ENCODE measurements at regions not wholly inside any gene's neighbourhood (a gene's known extent, or its start where the extent isn't known, plus 50 kb on each side); places are given as distances from the start of the nearest gene placed in this dataset.
"Not testable (repeated sequence)": the region's sequence is repeated elsewhere in the genome, so short reads cannot be mapped to it uniquely, and the experiment has no call there.

DNA sequence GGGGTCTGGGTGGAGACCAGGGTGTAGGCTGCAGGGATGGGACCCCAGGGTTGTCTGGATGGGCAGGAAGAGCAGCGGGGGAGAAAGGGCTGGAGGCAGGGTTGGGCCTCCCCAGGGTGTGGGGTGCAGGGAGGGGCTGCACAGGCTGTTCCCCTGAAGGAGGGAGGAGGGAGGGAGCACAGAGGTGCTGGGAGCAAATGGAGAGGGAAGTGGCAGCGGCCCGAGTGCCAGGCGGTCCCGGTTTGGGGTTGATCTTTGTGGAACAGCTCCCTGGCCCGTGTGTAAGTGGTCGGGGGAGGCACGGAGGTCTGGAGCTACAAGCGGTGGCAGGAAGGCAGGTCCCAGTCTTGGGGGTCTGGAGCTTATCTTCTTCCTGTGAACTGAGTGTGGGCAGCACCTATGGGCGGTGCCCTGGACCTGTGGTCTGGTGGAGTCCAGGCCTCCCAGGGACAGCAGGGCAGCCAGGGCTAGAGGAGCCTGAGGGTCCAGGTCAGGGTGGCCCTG lies 391.6 kb downstream of the TMEM121 start:
- no peak for DNase-seq (ENCODE audit: low read depth)

DNA sequence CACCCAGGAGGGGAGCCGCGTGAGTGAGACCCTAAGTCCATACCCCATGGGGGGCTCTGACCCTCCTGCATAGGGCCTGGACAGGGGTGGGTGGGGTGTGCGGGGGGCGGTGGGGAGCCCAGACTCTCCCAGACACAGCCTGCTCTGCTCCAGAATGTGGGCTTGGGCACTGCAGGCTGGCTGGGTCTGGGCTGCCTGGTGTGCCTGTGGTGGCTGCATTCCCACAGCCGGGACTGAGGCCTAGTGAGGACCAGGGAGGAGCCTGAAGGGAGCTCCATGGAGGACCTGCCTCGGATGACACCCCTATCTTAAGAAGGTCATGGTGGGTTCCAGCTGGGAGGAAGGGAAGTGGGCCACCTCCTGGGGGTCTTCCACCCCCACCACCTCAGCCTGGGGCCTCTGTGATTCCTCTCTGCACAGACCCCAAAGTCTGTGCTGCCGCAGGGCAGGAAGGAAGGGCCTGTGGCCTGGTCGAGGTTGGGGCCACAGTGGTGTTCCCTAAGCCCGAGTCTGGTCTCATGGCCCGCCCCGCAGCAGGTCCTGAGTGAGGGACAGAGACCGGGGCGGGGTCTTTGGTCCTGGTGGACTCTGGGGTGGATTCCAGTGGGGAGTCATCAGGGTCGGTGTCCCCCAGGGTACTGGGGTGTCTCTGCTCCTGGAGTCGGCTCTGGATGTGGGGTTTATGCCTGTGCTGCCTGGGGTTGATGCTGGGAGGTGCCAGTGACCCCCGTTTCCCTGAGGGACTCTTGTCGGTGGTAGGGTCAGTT lies 392.3 kb downstream of the TMEM121 start:
- no peak for DNase-seq (ENCODE audit: low read depth)
- no peak overlapping the region for H3K4me3 ChIP-seq (ENCODE audit: low read length)
- TF ChIP-seq, protein P1, sequence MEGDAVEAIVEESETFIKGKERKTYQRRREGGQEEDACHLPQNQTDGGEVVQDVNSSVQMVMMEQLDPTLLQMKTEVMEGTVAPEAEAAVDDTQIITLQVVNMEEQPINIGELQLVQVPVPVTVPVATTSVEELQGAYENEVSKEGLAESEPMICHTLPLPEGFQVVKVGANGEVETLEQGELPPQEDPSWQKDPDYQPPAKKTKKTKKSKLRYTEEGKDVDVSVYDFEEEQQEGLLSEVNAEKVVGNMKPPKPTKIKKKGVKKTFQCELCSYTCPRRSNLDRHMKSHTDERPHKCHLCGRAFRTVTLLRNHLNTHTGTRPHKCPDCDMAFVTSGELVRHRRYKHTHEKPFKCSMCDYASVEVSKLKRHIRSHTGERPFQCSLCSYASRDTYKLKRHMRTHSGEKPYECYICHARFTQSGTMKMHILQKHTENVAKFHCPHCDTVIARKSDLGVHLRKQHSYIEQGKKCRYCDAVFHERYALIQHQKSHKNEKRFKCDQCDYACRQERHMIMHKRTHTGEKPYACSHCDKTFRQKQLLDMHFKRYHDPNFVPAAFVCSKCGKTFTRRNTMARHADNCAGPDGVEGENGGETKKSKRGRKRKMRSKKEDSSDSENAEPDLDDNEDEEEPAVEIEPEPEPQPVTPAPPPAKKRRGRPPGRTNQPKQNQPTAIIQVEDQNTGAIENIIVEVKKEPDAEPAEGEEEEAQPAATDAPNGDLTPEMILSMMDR (conservative IDR thresholded peaks at IDR 0.05; ENCODE audit: low read length) = no peak

More for the DNA sequence above, 391.6 kb downstream of the TMEM121 start:
- H3K4me3 ChIP-seq (ENCODE audit: low read length) = no peak overlapping the region
- TF ChIP-seq, protein P1 (conservative IDR thresholded peaks at IDR 0.05; ENCODE audit: low read length) = no peak

GRCh38 chr14:105919458-105920150 lies 393.2 kb downstream of the TMEM121 start:
- DNase-seq (ENCODE audit: low read depth) = no peak
- TF ChIP-seq, protein P1 (conservative IDR thresholded peaks at IDR 0.05; ENCODE audit: low read length) = no peak
- no peak overlapping the region for H3K4me3 ChIP-seq (ENCODE audit: low read length)

- H3K4me3 ChIP-seq (ENCODE audit: low read length); DNase-seq (ENCODE audit: low read depth): not testable (repeated sequence)
These were observed 393.8 kb downstream of the TMEM121 start for GRCh38 chr14:105920151-105920700.

DNA sequence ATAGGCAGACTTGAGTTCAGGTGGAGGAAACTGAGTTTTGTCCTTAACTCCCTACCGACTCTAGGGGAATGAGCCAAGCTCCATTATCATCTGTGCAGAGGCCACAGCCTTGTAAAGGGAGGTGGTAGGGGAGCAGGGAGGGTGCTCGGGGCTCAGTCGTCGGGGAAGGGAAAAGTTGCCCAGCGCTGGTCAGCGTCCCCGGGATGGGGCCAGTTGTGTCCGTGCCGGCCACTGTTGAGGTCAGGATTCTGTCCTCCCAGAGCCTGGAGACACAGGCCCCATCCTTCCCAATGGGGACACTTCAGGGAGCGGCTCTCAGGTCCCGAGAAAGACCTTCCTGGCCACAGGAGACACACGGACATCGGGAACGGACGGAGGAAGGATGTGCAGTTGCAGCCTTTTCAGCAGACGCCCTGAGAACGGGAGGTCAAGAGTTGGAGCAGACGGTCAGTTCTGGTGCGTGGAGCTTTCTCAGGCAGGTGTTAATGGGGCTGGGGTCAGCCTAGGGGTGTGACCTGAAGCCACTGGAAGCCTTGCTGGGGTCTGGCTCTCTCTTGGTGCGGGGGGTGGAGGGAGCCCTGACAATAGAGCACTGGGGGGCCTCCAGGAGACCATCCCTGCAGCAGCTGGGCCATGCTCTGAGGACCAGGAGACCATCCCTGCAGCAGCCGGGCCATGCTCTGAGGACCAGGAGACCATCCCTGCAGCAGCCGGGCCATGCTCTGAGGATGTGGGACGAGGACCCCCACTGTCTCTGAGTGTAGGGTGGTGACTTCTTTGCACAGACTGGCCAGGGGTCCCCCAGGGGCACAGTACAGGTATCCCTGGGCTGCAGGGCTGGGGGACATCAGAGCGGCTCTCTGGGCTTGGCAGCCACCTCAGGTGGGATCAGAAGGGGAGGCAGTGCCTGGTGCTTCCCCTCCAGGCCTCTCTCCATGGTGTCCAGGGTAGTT lies 394.7 kb downstream of the TMEM121 start:
- not testable (repeated sequence) for DNase-seq (ENCODE audit: low read depth); H3K4me3 ChIP-seq (ENCODE audit: low read length)

GRCh38 chr14:105921781-105922180 lies 395.4 kb downstream of the TMEM121 start:
- H3K4me3 ChIP-seq (ENCODE audit: low read length); DNase-seq (ENCODE audit: low read depth): not testable (repeated sequence)

GRCh38 chr14:105923520-105924191 lies 397.3 kb downstream of the TMEM121 start:
- not testable (repeated sequence) for H3K4me3 ChIP-seq (ENCODE audit: low read length); DNase-seq (ENCODE audit: low read depth)

DNA sequence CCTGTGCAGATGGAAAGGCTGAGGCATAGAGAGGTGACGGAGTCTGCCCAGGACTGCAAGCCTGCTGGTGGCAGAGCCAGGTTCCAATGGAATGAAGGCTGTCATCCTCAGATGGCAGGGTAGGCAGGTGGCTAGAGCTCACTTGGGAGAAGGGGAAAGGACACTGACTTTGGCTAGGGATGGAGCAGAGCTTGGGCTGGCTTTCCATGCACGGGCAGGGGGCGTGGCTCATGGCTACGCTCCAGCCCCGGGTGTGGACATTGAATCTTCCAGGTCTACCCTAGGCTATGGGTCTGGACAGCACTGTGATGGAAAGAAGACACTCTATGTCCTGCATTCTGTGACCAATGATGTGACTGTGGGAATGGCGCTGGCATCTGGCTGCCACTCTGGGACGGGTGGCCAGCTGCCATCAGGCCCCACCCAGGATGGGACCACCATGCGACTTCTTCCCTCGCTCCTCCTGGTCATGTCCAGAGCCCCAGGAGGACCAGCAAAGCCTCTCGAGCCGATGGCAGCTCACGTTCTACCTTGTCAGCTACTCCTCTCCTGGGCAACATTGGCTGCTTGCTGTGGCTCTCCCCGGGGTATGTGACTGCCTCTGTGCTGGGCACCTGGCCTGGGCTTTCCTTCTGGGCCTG lies 398.7 kb downstream of the TMEM121 start:
- TF ChIP-seq, protein P1 (conservative IDR thresholded peaks at IDR 0.05; ENCODE audit: low read length) = no peak
- no peak overlapping the region for H3K4me3 ChIP-seq (ENCODE audit: low read length)
- no peak for DNase-seq (ENCODE audit: low read depth)
